ENCODE measurements at regions not wholly inside any gene's neighbourhood (a gene's known extent, or its start where the extent isn't known, plus 50 kb on each side); places are given as distances from the start of the nearest gene placed in this dataset.
"Not testable (repeated sequence)": the region's sequence is repeated elsewhere in the genome, so short reads cannot be mapped to it uniquely, and the experiment has no call there.

- ChIA-PET POLR2A (no interaction called here), CTCF (no interaction called here)
- H3K4me1 Mint-ChIP-seq (ENCODE audit: low read depth), result no peaks in the 10 kb centered on the region
- DNase-seq, result no peak
- H3K4me3 Mint-ChIP-seq, result no peak overlapping the region
- no peaks in the 10 kb centered on the region for H3K27me3 Mint-ChIP-seq (ENCODE audit: low read depth)
- no peaks in the 10 kb centered on the region for H3K9me3 Mint-ChIP-seq (ENCODE audit: insufficient read depth)
- H3K27ac Mint-ChIP-seq, result no peak overlapping the region
- no peaks in the 10 kb centered on the region for H3K36me3 Mint-ChIP-seq (ENCODE audit: low read depth)
- no peak for ATAC-seq
Measured at GRCh38 chr12:74381958-74382357, 155.7 kb upstream of the ATXN7L3B start.

GRCh38 chr12:74382983-74383382 lies 154.7 kb upstream of the ATXN7L3B start:
- H3K4me3 Mint-ChIP-seq, result no peak overlapping the region
- no peaks in the 10 kb centered on the region for H3K27me3 Mint-ChIP-seq (ENCODE audit: low read depth)
- ChIA-PET CTCF (no interaction called here), POLR2A (no interaction called here)
- no peaks in the 10 kb centered on the region for H3K9me3 Mint-ChIP-seq (ENCODE audit: insufficient read depth)
- ATAC-seq (no peak), DNase-seq (no peak)
- H3K27ac Mint-ChIP-seq, result no peak overlapping the region
- no peaks in the 10 kb centered on the region for H3K4me1 Mint-ChIP-seq (ENCODE audit: low read depth)
- H3K36me3 Mint-ChIP-seq (ENCODE audit: low read depth), result no peaks in the 10 kb centered on the region

- no peaks in the 10 kb centered on the region for H3K36me3 Mint-ChIP-seq (ENCODE audit: low read depth)
- ATAC-seq (no peak), DNase-seq (no peak)
- no peaks in the 10 kb centered on the region for H3K27me3 Mint-ChIP-seq (ENCODE audit: low read depth)
- POLR2A ChIA-PET, result no interaction called here
- no peaks in the 10 kb centered on the region for H3K4me1 Mint-ChIP-seq (ENCODE audit: low read depth)
- H3K27ac Mint-ChIP-seq, result no peak overlapping the region
- CTCF ChIA-PET, result no interaction called here
- H3K9me3 Mint-ChIP-seq (ENCODE audit: insufficient read depth), result no peaks in the 10 kb centered on the region
- H3K4me3 Mint-ChIP-seq, result no peak overlapping the region
Measured at GRCh38 chr12:74391283-74391682, 146.4 kb upstream of the ATXN7L3B start.

- H3K27me3 Mint-ChIP-seq (ENCODE audit: low read depth), result no peaks in the 10 kb centered on the region
- no peaks in the 10 kb centered on the region for H3K36me3 Mint-ChIP-seq (ENCODE audit: low read depth)
- no peak for DNase-seq
- H3K9me3 Mint-ChIP-seq (ENCODE audit: insufficient read depth), result no peaks in the 10 kb centered on the region
- ChIA-PET POLR2A (no interaction called here), CTCF (no interaction called here)
- H3K4me1 Mint-ChIP-seq (ENCODE audit: low read depth), result no peaks in the 10 kb centered on the region
- no peak overlapping the region for H3K4me3 Mint-ChIP-seq
- no peak overlapping the region for H3K27ac Mint-ChIP-seq
- ATAC-seq, result no peak
Measured at GRCh38 chr12:74393272-74393671, 144.4 kb upstream of the ATXN7L3B start.

GRCh38 chr12:74394647-74395046 lies 143.0 kb upstream of the ATXN7L3B start:
- ATAC-seq (no peak), DNase-seq (no peak)
- no peak overlapping the region for H3K4me3 Mint-ChIP-seq
- ChIA-PET CTCF (no interaction called here), POLR2A (no interaction called here)
- no peaks in the 10 kb centered on the region for H3K27me3 Mint-ChIP-seq (ENCODE audit: low read depth)
- H3K36me3 Mint-ChIP-seq (ENCODE audit: low read depth), result no peaks in the 10 kb centered on the region
- H3K4me1 Mint-ChIP-seq (ENCODE audit: low read depth), result no peaks in the 10 kb centered on the region
- H3K27ac Mint-ChIP-seq, result no peak overlapping the region
- H3K9me3 Mint-ChIP-seq (ENCODE audit: insufficient read depth), result no peaks in the 10 kb centered on the region

- Mint-ChIP-seq H3K4me3 (no peak overlapping the region), H3K27ac (no peak overlapping the region), H3K4me1 (ENCODE audit: low read depth) (no peaks in the 10 kb centered on the region), H3K9me3 (ENCODE audit: insufficient read depth) (no peaks in the 10 kb centered on the region), H3K36me3 (ENCODE audit: low read depth) (no peaks in the 10 kb centered on the region), H3K27me3 (ENCODE audit: low read depth) (no peaks in the 10 kb centered on the region)
- ATAC-seq (no peak), DNase-seq (no peak)
- ChIA-PET CTCF (no interaction called here), POLR2A (no interaction called here)
Measured at GRCh38 chr12:74401035-74401434, 136.6 kb upstream of the ATXN7L3B start.

GRCh38 chr12:74401966-74402365 lies 135.7 kb upstream of the ATXN7L3B start:
- no peak overlapping the region for H3K4me3 Mint-ChIP-seq
- ATAC-seq, result no peak
- no peak for DNase-seq
- H3K36me3 Mint-ChIP-seq (ENCODE audit: low read depth), result no peaks in the 10 kb centered on the region
- H3K4me1 Mint-ChIP-seq (ENCODE audit: low read depth), result no peaks in the 10 kb centered on the region
- ChIA-PET CTCF (no interaction called here), POLR2A (no interaction called here)
- H3K27ac Mint-ChIP-seq, result no peak overlapping the region
- no peaks in the 10 kb centered on the region for H3K9me3 Mint-ChIP-seq (ENCODE audit: insufficient read depth)
- no peaks in the 10 kb centered on the region for H3K27me3 Mint-ChIP-seq (ENCODE audit: low read depth)

GRCh38 chr12:74403221-74403470 lies 134.5 kb upstream of the ATXN7L3B start:
- CTCF ChIA-PET; H3K27ac Mint-ChIP-seq; H3K4me3 Mint-ChIP-seq; H3K27me3 Mint-ChIP-seq (ENCODE audit: low read depth); H3K4me1 Mint-ChIP-seq (ENCODE audit: low read depth); H3K9me3 Mint-ChIP-seq (ENCODE audit: insufficient read depth); ATAC-seq; POLR2A ChIA-PET; DNase-seq; H3K36me3 Mint-ChIP-seq (ENCODE audit: low read depth): not testable (repeated sequence)

- Mint-ChIP-seq H3K4me3 (no peak overlapping the region), H3K27me3 (ENCODE audit: low read depth) (peaks cover 2% of the 10 kb centered on the region), H3K4me1 (ENCODE audit: low read depth) (no peaks in the 10 kb centered on the region), H3K9me3 (ENCODE audit: insufficient read depth) (no peaks in the 10 kb centered on the region), H3K36me3 (ENCODE audit: low read depth) (no peaks in the 10 kb centered on the region), H3K27ac (no peak overlapping the region)
- ChIA-PET CTCF (no interaction called here), POLR2A (no interaction called here)
- ATAC-seq (no peak), DNase-seq (no peak)
Measured at GRCh38 chr12:74408601-74409166, 129.0 kb upstream of the ATXN7L3B start.

- Mint-ChIP-seq H3K27me3 (ENCODE audit: low read depth) (peaks cover 2% of the 10 kb centered on the region), H3K4me3 (no peak overlapping the region), H3K9me3 (ENCODE audit: insufficient read depth) (no peaks in the 10 kb centered on the region), H3K27ac (no peak overlapping the region), H3K4me1 (ENCODE audit: low read depth) (no peaks in the 10 kb centered on the region), H3K36me3 (ENCODE audit: low read depth) (no peaks in the 10 kb centered on the region)
- no peak for ATAC-seq
- no peak for DNase-seq
- ChIA-PET POLR2A (no interaction called here), CTCF (no interaction called here)
Measured at GRCh38 chr12:74412606-74413230, 124.9 kb upstream of the ATXN7L3B start.

- H3K4me1 Mint-ChIP-seq (ENCODE audit: low read depth), result no peaks in the 10 kb centered on the region
- no peaks in the 10 kb centered on the region for H3K36me3 Mint-ChIP-seq (ENCODE audit: low read depth)
- ATAC-seq, result no peak
- no peak for DNase-seq
- H3K4me3 Mint-ChIP-seq, result no peak overlapping the region
- POLR2A ChIA-PET, result no interaction called here
- CTCF ChIA-PET, result no interaction called here
- peaks cover 2% of the 10 kb centered on the region for H3K27me3 Mint-ChIP-seq (ENCODE audit: low read depth)
- H3K9me3 Mint-ChIP-seq (ENCODE audit: insufficient read depth), result no peaks in the 10 kb centered on the region
- H3K27ac Mint-ChIP-seq, result no peak overlapping the region
Measured at GRCh38 chr12:74415633-74416032, 122.0 kb upstream of the ATXN7L3B start.

- ChIA-PET POLR2A (no interaction called here), CTCF (no interaction called here)
- no peaks in the 10 kb centered on the region for H3K27me3 Mint-ChIP-seq (ENCODE audit: low read depth)
- no peaks in the 10 kb centered on the region for H3K4me1 Mint-ChIP-seq (ENCODE audit: low read depth)
- DNase-seq, result no peak
- no peaks in the 10 kb centered on the region for H3K9me3 Mint-ChIP-seq (ENCODE audit: insufficient read depth)
- H3K4me3 Mint-ChIP-seq, result no peak overlapping the region
- no peaks in the 10 kb centered on the region for H3K36me3 Mint-ChIP-seq (ENCODE audit: low read depth)
- ATAC-seq, result no peak
- no peak overlapping the region for H3K27ac Mint-ChIP-seq
Measured at GRCh38 chr12:74418573-74418972, 119.1 kb upstream of the ATXN7L3B start.

- no peaks in the 10 kb centered on the region for H3K9me3 Mint-ChIP-seq (ENCODE audit: insufficient read depth)
- H3K27me3 Mint-ChIP-seq (ENCODE audit: low read depth), result no peaks in the 10 kb centered on the region
- H3K27ac Mint-ChIP-seq, result no peak overlapping the region
- ChIA-PET POLR2A (no interaction called here), CTCF (no interaction called here)
- ATAC-seq (no peak), DNase-seq (no peak)
- H3K4me1 Mint-ChIP-seq (ENCODE audit: low read depth), result no peaks in the 10 kb centered on the region
- no peak overlapping the region for H3K4me3 Mint-ChIP-seq
- no peaks in the 10 kb centered on the region for H3K36me3 Mint-ChIP-seq (ENCODE audit: low read depth)
Measured at GRCh38 chr12:74424778-74425177, 112.9 kb upstream of the ATXN7L3B start.

All from activated CD8-positive, alpha-beta T cell treated with anti-CD3 and anti-CD28 coated beads, Interleukin-2, amount 10 ng/mL, durations not matched to agents 7 days and 5 days (primary cell).